ENCODE measurements at regions not wholly inside any gene's neighbourhood (a gene's known extent, or its start where the extent isn't known, plus 50 kb on each side); places are given as distances from the start of the nearest gene placed in this dataset.

GRCh38 chr11:90840071-90840470, 617.2 kb upstream of the CHORDC1 start:
- H3K4ac ChIP-seq (ENCODE audit: low read depth, low read length) = no peak overlapping the region
- H3K79me1 ChIP-seq (ENCODE audit: low read depth in 1 of 2, low read length in 2 of 2) = no peaks in the 10 kb centered on the region
- H2BK5ac ChIP-seq (ENCODE audit: low read depth, low read length, poor library complexity, severe bottlenecking) = no peak overlapping the region
- H2BK120ac ChIP-seq (ENCODE audit: low read depth, low read length) = no peak overlapping the region
- H2BK20ac ChIP-seq (ENCODE audit: low read depth, low read length) = no peak overlapping the region
- H2AFZ ChIP-seq (replicated peaks; ENCODE audit: low read length, poor library complexity) = no peak overlapping the region
- intact Hi-C loops (cut with micrococcal nuclease) = no loop called here
- ChIA-PET POLR2A (ENCODE audit: unreplicated experiment) (no interaction called here), CTCF (no interaction called here)
- no peaks in the 10 kb centered on the region for H3K9me3 ChIP-seq (ENCODE audit: control insufficient read depth, insufficient read depth, low read length)
- dilution Hi-C loops (cut with HindIII; ENCODE audit: low sequenced_read_pairs, unreplicated experiment) = no loop called here
- H3K36me3 ChIP-seq (ENCODE audit: control insufficient read depth, insufficient read depth, low read length) = no peaks in the 10 kb centered on the region
- no peak overlapping the region for H3K14ac ChIP-seq (replicated peaks; ENCODE audit: low read depth, low read length)
- ATAC-seq (ENCODE audit: low read depth) (no peak), DNase-seq (no peak)
- H3K27me3 ChIP-seq (ENCODE audit: control insufficient read depth, insufficient read depth, low read length) = no peaks in the 10 kb centered on the region
- H3K9ac ChIP-seq (ENCODE audit: low read depth, low read length) = no peak overlapping the region
- no peak overlapping the region for H4K8ac ChIP-seq (ENCODE audit: low read depth in 2 of 2, low read length in 2 of 2)
- TF ChIP-seq CTCF (conservative IDR thresholded peaks at IDR 0.05; ENCODE audit: low read depth, low read length) (no peak), USF2 (IDR thresholded peaks at IDR 0.05; ENCODE audit: low read depth, low read length) (no peak), RFX5 (IDR thresholded peaks at IDR 0.05; ENCODE audit: low read depth, low read length) (no peak), CEBPB (IDR thresholded peaks at IDR 0.05; ENCODE audit: low read depth, low read length) (no peak), ELK1 (IDR thresholded peaks at IDR 0.05; ENCODE audit: borderline replicate concordance, low read depth, low read length) (no peak), MAZ (IDR thresholded peaks at IDR 0.05; ENCODE audit: borderline replicate concordance, low read depth, low read length) (no peak), RAD21 (IDR thresholded peaks at IDR 0.05; ENCODE audit: low read length) (no peak), FOS (IDR thresholded peaks at IDR 0.05; ENCODE audit: low read depth, low read length) (no peak), CHD1 (IDR thresholded peaks at IDR 0.05; ENCODE audit: low read depth, low read length) (no peak), MXI1 (IDR thresholded peaks at IDR 0.05; ENCODE audit: borderline replicate concordance, low read depth, low read length) (no peak), BHLHE40 (IDR thresholded peaks at IDR 0.05; ENCODE audit: low read depth, low read length) (no peak), MAFK (IDR thresholded peaks at IDR 0.05; ENCODE audit: low read depth, low read length) (no peak), POLR2A (IDR thresholded peaks at IDR 0.05; ENCODE audit: low read depth, low read length) (no peak)
- no peaks in the 10 kb centered on the region for H4K20me1 ChIP-seq (ENCODE audit: insufficient read depth, low read length)
- H3K23ac ChIP-seq (ENCODE audit: low read depth, low read length) = no peak overlapping the region
- no peaks in the 10 kb centered on the region for H3K9me1 ChIP-seq (ENCODE audit: insufficient read depth, low read length)
- no peak overlapping the region for H3K18ac ChIP-seq (ENCODE audit: low read depth, low read length)
- H3K4me3 ChIP-seq (ENCODE audit: insufficient read depth, low read depth, low read length) = no peak overlapping the region
- H3K27ac ChIP-seq (ENCODE audit: insufficient read depth, low read length) = no peak overlapping the region
- in situ Hi-C loops (cut with MboI; ENCODE audit: low sequenced_read_pairs) = no loop called here
- no CpG with 5 or more reads among the region's 2 CpGs for WGBS, 2 experiments (ENCODE audit: extremely low coverage in 2 of 2, insufficient read length in 1 of 2)
- BruUV-seq (replicated peaks) = no TSS peak
- H2AK9ac ChIP-seq (replicated peaks; ENCODE audit: low read depth, low read length, poor library complexity) = no peak overlapping the region
- no peak overlapping the region for H4K5ac ChIP-seq (ENCODE audit: low read depth, low read length)
- H4K91ac ChIP-seq (ENCODE audit: insufficient read depth, low read depth, low read length) = no peak overlapping the region
- H2BK15ac ChIP-seq (ENCODE audit: low read depth, low read length) = no peak overlapping the region
- no peaks in the 10 kb centered on the region for H3K4me1 ChIP-seq (ENCODE audit: control insufficient read depth, insufficient read depth, low read length)
- H3K56ac ChIP-seq (ENCODE audit: extremely low read depth, insufficient read depth, low read length) = no peak overlapping the region
- no peak overlapping the region for H3K4me2 ChIP-seq (ENCODE audit: low read depth, low read length)
- H2AK5ac ChIP-seq (ENCODE audit: low read depth, low read length) = no peak overlapping the region

Measured in IMR-90 (cell line).